ENCODE measurements at regions not wholly inside any gene's neighbourhood (a gene's known extent, or its start where the extent isn't known, plus 50 kb on each side); places are given as distances from the start of the nearest gene placed in this dataset.

DNA sequence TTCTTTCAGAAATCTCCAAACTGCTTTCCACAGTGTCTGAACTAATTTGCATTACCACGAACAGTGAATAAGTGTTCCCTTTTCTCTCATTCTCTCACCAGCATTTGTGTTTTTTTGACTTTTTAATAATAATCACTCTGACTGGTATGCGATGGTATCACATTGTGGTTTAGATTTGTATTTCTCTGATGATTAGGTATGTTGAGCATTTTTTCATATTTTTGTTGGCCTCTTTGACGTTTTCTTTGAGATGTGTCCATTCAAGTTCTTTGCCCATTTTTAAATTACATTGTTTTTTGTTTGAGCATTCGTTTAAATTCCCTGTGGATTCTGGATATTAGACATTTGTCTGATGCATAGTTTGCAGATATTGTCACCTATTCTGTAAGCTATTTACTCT lies 1639.6 kb upstream of the TENM4 start:
- TF ChIP-seq GLIS3 (CRISPR knock-in tag; IDR thresholded peaks at IDR 0.05) (no peak), RARB (CRISPR knock-in tag; IDR thresholded peaks at IDR 0.05) (no peak), ZC3H10 (CRISPR knock-in tag; IDR thresholded peaks at IDR 0.05) (no peak), ZNF565 (CRISPR knock-in tag; conservative IDR thresholded peaks at IDR 0.05; ENCODE audit: low read depth) (no peak), TOX (CRISPR knock-in tag; IDR thresholded peaks at IDR 0.05; ENCODE audit: borderline replicate concordance) (no peak), ZNF8 (CRISPR knock-in tag; IDR thresholded peaks at IDR 0.05) (no peak), TCF4 (CRISPR knock-in tag; IDR thresholded peaks at IDR 0.05; ENCODE audit: borderline replicate concordance) (no peak), ZNF70 (CRISPR knock-in tag; IDR thresholded peaks at IDR 0.05) (no peak), ZFP3 (CRISPR knock-in tag; IDR thresholded peaks at IDR 0.05) (no peak)
- TF ChIP-seq, protein P1, sequence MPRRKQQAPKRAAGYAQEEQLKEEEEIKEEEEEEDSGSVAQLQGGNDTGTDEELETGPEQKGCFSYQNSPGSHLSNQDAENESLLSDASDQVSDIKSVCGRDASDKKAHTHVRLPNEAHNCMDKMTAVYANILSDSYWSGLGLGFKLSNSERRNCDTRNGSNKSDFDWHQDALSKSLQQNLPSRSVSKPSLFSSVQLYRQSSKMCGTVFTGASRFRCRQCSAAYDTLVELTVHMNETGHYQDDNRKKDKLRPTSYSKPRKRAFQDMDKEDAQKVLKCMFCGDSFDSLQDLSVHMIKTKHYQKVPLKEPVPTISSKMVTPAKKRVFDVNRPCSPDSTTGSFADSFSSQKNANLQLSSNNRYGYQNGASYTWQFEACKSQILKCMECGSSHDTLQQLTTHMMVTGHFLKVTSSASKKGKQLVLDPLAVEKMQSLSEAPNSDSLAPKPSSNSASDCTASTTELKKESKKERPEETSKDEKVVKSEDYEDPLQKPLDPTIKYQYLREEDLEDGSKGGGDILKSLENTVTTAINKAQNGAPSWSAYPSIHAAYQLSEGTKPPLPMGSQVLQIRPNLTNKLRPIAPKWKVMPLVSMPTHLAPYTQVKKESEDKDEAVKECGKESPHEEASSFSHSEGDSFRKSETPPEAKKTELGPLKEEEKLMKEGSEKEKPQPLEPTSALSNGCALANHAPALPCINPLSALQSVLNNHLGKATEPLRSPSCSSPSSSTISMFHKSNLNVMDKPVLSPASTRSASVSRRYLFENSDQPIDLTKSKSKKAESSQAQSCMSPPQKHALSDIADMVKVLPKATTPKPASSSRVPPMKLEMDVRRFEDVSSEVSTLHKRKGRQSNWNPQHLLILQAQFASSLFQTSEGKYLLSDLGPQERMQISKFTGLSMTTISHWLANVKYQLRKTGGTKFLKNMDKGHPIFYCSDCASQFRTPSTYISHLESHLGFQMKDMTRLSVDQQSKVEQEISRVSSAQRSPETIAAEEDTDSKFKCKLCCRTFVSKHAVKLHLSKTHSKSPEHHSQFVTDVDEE (CRISPR knock-in tag; IDR thresholded peaks at IDR 0.05): no peak
- TF ChIP-seq, protein P2, sequence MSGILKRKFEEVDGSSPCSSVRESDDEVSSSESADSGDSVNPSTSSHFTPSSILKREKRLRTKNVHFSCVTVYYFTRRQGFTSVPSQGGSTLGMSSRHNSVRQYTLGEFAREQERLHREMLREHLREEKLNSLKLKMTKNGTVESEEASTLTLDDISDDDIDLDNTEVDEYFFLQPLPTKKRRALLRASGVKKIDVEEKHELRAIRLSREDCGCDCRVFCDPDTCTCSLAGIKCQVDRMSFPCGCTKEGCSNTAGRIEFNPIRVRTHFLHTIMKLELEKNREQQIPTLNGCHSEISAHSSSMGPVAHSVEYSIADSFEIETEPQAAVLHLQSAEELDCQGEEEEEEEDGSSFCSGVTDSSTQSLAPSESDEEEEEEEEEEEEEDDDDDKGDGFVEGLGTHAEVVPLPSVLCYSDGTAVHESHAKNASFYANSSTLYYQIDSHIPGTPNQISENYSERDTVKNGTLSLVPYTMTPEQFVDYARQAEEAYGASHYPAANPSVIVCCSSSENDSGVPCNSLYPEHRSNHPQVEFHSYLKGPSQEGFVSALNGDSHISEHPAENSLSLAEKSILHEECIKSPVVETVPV (CRISPR knock-in tag; IDR thresholded peaks at IDR 0.05): no peak
- ATAC-seq: no peak

DNA sequence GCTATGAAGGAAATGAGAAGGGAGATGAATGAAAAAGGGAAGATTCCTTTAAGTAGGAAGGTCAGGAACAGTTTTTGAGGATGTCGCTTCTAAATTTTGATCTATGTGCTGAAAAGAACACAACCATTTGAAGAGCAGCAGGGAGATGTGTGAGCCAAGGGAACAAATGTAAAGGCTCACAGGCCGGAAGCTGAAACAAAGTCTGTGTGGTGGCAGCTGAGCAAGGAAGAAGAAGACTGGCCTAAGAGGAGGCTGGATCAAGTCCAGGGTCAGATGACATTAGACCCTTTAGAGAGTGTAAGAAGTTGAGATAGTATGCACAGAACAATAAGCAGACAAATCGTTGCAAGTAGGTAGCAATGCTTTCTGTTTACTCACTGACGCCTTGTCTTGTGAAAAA lies 1631.4 kb upstream of the TENM4 start:
- ATAC-seq: no peak
- no peak for TF ChIP-seq ZNF565 (CRISPR knock-in tag; conservative IDR thresholded peaks at IDR 0.05; ENCODE audit: low read depth)
- TF ChIP-seq SNAI2 (CRISPR knock-in tag; IDR thresholded peaks at IDR 0.05): no peak
- TF ChIP-seq ARNTL (CRISPR knock-in tag; IDR thresholded peaks at IDR 0.05; ENCODE audit: borderline replicate concordance, low read depth): no peak
- TF ChIP-seq, protein P1 (CRISPR knock-in tag; IDR thresholded peaks at IDR 0.05): no peak

DNA sequence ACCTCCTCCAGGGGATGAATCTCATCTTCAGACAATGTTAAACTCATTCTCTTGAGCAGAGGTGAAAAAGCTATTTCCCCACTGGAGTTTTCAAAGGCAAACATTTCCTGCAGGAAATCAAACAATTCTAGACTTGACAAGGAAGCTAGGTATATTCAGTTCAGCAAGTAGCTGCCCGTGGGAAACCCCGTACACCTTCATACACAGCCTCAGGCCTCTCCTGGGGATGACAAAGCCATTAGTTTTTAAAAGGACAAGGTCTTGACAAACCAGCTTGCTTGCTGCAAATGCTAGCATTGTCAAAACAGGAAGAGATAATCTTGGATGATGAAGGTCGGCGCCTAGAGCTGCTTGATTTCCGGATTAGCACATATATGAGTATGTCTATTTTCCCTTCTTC lies 1630.8 kb upstream of the TENM4 start:
- no peak for TF ChIP-seq OSR1 (CRISPR knock-in tag; IDR thresholded peaks at IDR 0.05)
- no peak for TF ChIP-seq ISL1 (CRISPR knock-in tag; IDR thresholded peaks at IDR 0.05)
- TF ChIP-seq ZFP30 (CRISPR knock-in tag; IDR thresholded peaks at IDR 0.05): no peak
- TF ChIP-seq, protein P3, sequence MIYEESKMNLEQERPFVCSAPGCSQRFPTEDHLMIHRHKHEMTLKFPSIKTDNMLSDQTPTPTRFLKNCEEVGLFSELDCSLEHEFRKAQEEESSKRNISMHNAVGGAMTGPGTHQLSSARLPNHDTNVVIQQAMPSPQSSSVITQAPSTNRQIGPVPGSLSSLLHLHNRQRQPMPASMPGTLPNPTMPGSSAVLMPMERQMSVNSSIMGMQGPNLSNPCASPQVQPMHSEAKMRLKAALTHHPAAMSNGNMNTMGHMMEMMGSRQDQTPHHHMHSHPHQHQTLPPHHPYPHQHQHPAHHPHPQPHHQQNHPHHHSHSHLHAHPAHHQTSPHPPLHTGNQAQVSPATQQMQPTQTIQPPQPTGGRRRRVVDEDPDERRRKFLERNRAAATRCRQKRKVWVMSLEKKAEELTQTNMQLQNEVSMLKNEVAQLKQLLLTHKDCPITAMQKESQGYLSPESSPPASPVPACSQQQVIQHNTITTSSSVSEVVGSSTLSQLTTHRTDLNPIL (CRISPR knock-in tag; IDR thresholded peaks at IDR 0.05; ENCODE audit: low read depth): no peak
- TF ChIP-seq, protein P1 (CRISPR knock-in tag; IDR thresholded peaks at IDR 0.05): no peak
- no peak for TF ChIP-seq TCF4 (CRISPR knock-in tag; IDR thresholded peaks at IDR 0.05; ENCODE audit: borderline replicate concordance)
- no peak for TF ChIP-seq CSDC2 (CRISPR knock-in tag; IDR thresholded peaks at IDR 0.05)
- TF ChIP-seq TOX (CRISPR knock-in tag; IDR thresholded peaks at IDR 0.05; ENCODE audit: borderline replicate concordance): no peak
- no peak for TF ChIP-seq ZNF70 (CRISPR knock-in tag; IDR thresholded peaks at IDR 0.05)
- TF ChIP-seq, protein P4, sequence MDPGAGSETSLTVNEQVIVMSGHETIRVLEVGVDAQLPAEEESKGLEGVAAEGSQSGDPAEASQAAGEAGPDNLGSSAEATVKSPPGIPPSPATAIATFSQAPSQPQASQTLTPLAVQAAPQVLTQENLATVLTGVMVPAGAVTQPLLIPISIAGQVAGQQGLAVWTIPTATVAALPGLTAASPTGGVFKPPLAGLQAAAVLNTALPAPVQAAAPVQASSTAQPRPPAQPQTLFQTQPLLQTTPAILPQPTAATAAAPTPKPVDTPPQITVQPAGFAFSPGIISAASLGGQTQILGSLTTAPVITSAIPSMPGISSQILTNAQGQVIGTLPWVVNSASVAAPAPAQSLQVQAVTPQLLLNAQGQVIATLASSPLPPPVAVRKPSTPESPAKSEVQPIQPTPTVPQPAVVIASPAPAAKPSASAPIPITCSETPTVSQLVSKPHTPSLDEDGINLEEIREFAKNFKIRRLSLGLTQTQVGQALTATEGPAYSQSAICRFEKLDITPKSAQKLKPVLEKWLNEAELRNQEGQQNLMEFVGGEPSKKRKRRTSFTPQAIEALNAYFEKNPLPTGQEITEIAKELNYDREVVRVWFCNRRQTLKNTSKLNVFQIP (CRISPR knock-in tag; IDR thresholded peaks at IDR 0.05; ENCODE audit: borderline replicate concordance, low read depth): no peak
- no peak for TF ChIP-seq ZFP3 (CRISPR knock-in tag; IDR thresholded peaks at IDR 0.05)
- ATAC-seq: no peak

Data from SK-N-SH treated with all-trans-retinoic acid at 6 μM for 48 hours (cell line).